Fibroblast of skin of left quadriceps (primary cell): ENCODE measurements at regions not wholly inside any gene's neighbourhood (a gene's known extent, or its start where the extent isn't known, plus 50 kb on each side); places are given as distances from the start of the nearest gene placed in this dataset.
"Not testable (repeated sequence)": the region's sequence is repeated elsewhere in the genome, so short reads cannot be mapped to it uniquely, and the experiment has no call there.

Source experiments
- DNase-seq, 2 experiments: peaks; one replicate each; pipeline ENCODE4 v3.0.0-alpha.2; 2013; ENCODE audit warnings: low read depth in 2 of 2

GRCh38 chr12:73678335-73678734, 859.3 kb upstream of the ATXN7L3B start:
- DNase-seq, result no peak

GRCh38 chr12:73699318-73699717, 838.3 kb upstream of the ATXN7L3B start:
- no peak for DNase-seq

GRCh38 chr12:73714655-73715054, 823.0 kb upstream of the ATXN7L3B start:
- no peak for DNase-seq

- not testable (repeated sequence) for DNase-seq
Measured at GRCh38 chr12:73716143-73716542, 821.5 kb upstream of the ATXN7L3B start.

- DNase-seq, result no peak
Measured at GRCh38 chr12:73719223-73719622, 818.4 kb upstream of the ATXN7L3B start.

- DNase-seq, result no peak
Measured at GRCh38 chr12:73726881-73727280, 810.8 kb upstream of the ATXN7L3B start.

GRCh38 chr12:73731658-73732057, 806.0 kb upstream of the ATXN7L3B start:
- no peak for DNase-seq

GRCh38 chr12:73769337-73769736, 768.3 kb upstream of the ATXN7L3B start:
- DNase-seq, result no peak

GRCh38 chr12:73798523-73798922, 739.1 kb upstream of the ATXN7L3B start:
- DNase-seq, result no peak

GRCh38 chr12:73815072-73815645, 722.5 kb upstream of the ATXN7L3B start:
- no peak for DNase-seq

- DNase-seq, result no peak
Measured at GRCh38 chr12:73817161-73817560, 720.5 kb upstream of the ATXN7L3B start.

- DNase-seq, result no peak
Measured at GRCh38 chr12:73833746-73834145, 703.9 kb upstream of the ATXN7L3B start.

- DNase-seq, result no peak
Measured at GRCh38 chr12:73841963-73842362, 695.7 kb upstream of the ATXN7L3B start.

- DNase-seq, result peak; percentile 3 to 7
Measured at GRCh38 chr12:73863546-73863945, 674.1 kb upstream of the ATXN7L3B start.

- no peak for DNase-seq
Measured at GRCh38 chr12:73867147-73867546, 670.5 kb upstream of the ATXN7L3B start.

- DNase-seq, result not testable (repeated sequence)
Measured at GRCh38 chr12:73877291-73877690, 660.3 kb upstream of the ATXN7L3B start.

GRCh38 chr12:73892201-73892600, 645.4 kb upstream of the ATXN7L3B start:
- peak in 1 of 2 experiments; percentile 1 for DNase-seq

GRCh38 chr12:73898645-73899044, 639.0 kb upstream of the ATXN7L3B start:
- DNase-seq, result no peak

GRCh38 chr12:73902260-73902659, 635.4 kb upstream of the ATXN7L3B start:
- no peak for DNase-seq

- no peak for DNase-seq
Measured at GRCh38 chr12:73906757-73907156, 630.9 kb upstream of the ATXN7L3B start.

GRCh38 chr12:73935817-73936216, 601.8 kb upstream of the ATXN7L3B start:
- DNase-seq, result no peak

- no peak for DNase-seq
Measured at GRCh38 chr12:73947326-73948026, 590.2 kb upstream of the ATXN7L3B start.

- DNase-seq, result no peak
Measured at GRCh38 chr12:73950507-73950906, 587.1 kb upstream of the ATXN7L3B start.
